ENCODE measurements at regions not wholly inside any gene's neighbourhood (a gene's known extent, or its start where the extent isn't known, plus 50 kb on each side); places are given as distances from the start of the nearest gene placed in this dataset.

- TF ChIP-seq EZH2 (IDR thresholded peaks at IDR 0.05; ENCODE audit: borderline replicate concordance, low read length) (no peak), CTCF (IDR thresholded peaks at IDR 0.05; ENCODE audit: low read length) (no peak)
- Histone ChIP-seq H3K9ac (ENCODE audit: low read length) (no peak overlapping the region), H2AFZ (ENCODE audit: low read length) (no peak overlapping the region)
Observed at GRCh38 chr5:71922584-71923106, 184.6 kb upstream of the MAP1B start.

GRCh38 chr5:71923755-71924154 lies 183.5 kb upstream of the MAP1B start:
- Histone ChIP-seq H3K4me2 (ENCODE audit: low read length) (no peak overlapping the region), H2AFZ (ENCODE audit: low read length) (no peak overlapping the region), H3K4me1 (ENCODE audit: insufficient read depth, low read length, severe bottlenecking) (no peaks in the 10 kb centered on the region), H3K9me2 (ENCODE audit: low read depth, low read length) (no peaks in the 10 kb centered on the region), H3K9ac (ENCODE audit: low read length) (no peak overlapping the region), H3K36me3 (ENCODE audit: insufficient read depth, low read length) (no peaks in the 10 kb centered on the region), H3K79me2 (ENCODE audit: insufficient read depth, low read length) (no peaks in the 10 kb centered on the region), H3F3A (ENCODE audit: insufficient read depth, low read length) (no peaks in the 10 kb centered on the region), H3K27me3 (ENCODE audit: insufficient read depth, low read length) (no peaks in the 10 kb centered on the region), H3K27ac (ENCODE audit: low read depth, low read length, poor library complexity, severe bottlenecking) (no peak overlapping the region), H4K20me1 (ENCODE audit: insufficient read depth, low read length) (no peaks in the 10 kb centered on the region), H3K4me3 (ENCODE audit: low read depth, low read length, poor library complexity, severe bottlenecking) (no peak overlapping the region), H3K9me3 (ENCODE audit: low read length) (no peaks in the 10 kb centered on the region)
- TF ChIP-seq CTCF (IDR thresholded peaks at IDR 0.05; ENCODE audit: low read length) = no peak
- no peak for TF ChIP-seq EZH2 (IDR thresholded peaks at IDR 0.05; ENCODE audit: borderline replicate concordance, low read length)

More at GRCh38 chr5:71922584-71923106, 184.6 kb upstream of the MAP1B start:
- no peaks in the 10 kb centered on the region for H3K36me3 ChIP-seq (ENCODE audit: insufficient read depth, low read length)
- no peaks in the 10 kb centered on the region for H3K9me3 ChIP-seq (ENCODE audit: low read length)
- no peak overlapping the region for H3K4me2 ChIP-seq (ENCODE audit: low read length)
- H3K79me2 ChIP-seq (ENCODE audit: insufficient read depth, low read length) = no peaks in the 10 kb centered on the region
- no peaks in the 10 kb centered on the region for H4K20me1 ChIP-seq (ENCODE audit: insufficient read depth, low read length)
- H3F3A ChIP-seq (ENCODE audit: insufficient read depth, low read length) = no peaks in the 10 kb centered on the region
- H3K27ac ChIP-seq (ENCODE audit: low read depth, low read length, poor library complexity, severe bottlenecking) = no peak overlapping the region
- no peaks in the 10 kb centered on the region for H3K27me3 ChIP-seq (ENCODE audit: insufficient read depth, low read length)
- no peak overlapping the region for H3K4me3 ChIP-seq (ENCODE audit: low read depth, low read length, poor library complexity, severe bottlenecking)
- no peaks in the 10 kb centered on the region for H3K4me1 ChIP-seq (ENCODE audit: insufficient read depth, low read length, severe bottlenecking)
- H3K9me2 ChIP-seq (ENCODE audit: low read depth, low read length) = no peaks in the 10 kb centered on the region

- H3K4me1 ChIP-seq (ENCODE audit: insufficient read depth, low read length, severe bottlenecking) = no peaks in the 10 kb centered on the region
- H3K4me2 ChIP-seq (ENCODE audit: low read length) = no peak overlapping the region
- no peak overlapping the region for H3K4me3 ChIP-seq (ENCODE audit: low read depth, low read length, poor library complexity, severe bottlenecking)
- no peaks in the 10 kb centered on the region for H3K27me3 ChIP-seq (ENCODE audit: insufficient read depth, low read length)
- H4K20me1 ChIP-seq (ENCODE audit: insufficient read depth, low read length) = no peaks in the 10 kb centered on the region
- H3F3A ChIP-seq (ENCODE audit: insufficient read depth, low read length) = no peaks in the 10 kb centered on the region
- no peak overlapping the region for H2AFZ ChIP-seq (ENCODE audit: low read length)
- H3K9me2 ChIP-seq (ENCODE audit: low read depth, low read length) = no peaks in the 10 kb centered on the region
- TF ChIP-seq CTCF (IDR thresholded peaks at IDR 0.05; ENCODE audit: low read length) (no peak), EZH2 (IDR thresholded peaks at IDR 0.05; ENCODE audit: borderline replicate concordance, low read length) (no peak)
- H3K79me2 ChIP-seq (ENCODE audit: insufficient read depth, low read length) = no peaks in the 10 kb centered on the region
- no peaks in the 10 kb centered on the region for H3K9me3 ChIP-seq (ENCODE audit: low read length)
- no peak overlapping the region for H3K27ac ChIP-seq (ENCODE audit: low read depth, low read length, poor library complexity, severe bottlenecking)
- H3K9ac ChIP-seq (ENCODE audit: low read length) = no peak overlapping the region
- H3K36me3 ChIP-seq (ENCODE audit: insufficient read depth, low read length) = no peaks in the 10 kb centered on the region
Observed at GRCh38 chr5:71924325-71924724, 182.9 kb upstream of the MAP1B start.

Data from OCI-LY1 (cell line).